ENCODE measurements at regions not wholly inside any gene's neighbourhood (a gene's known extent, or its start where the extent isn't known, plus 50 kb on each side); places are given as distances from the start of the nearest gene placed in this dataset.

DNA sequence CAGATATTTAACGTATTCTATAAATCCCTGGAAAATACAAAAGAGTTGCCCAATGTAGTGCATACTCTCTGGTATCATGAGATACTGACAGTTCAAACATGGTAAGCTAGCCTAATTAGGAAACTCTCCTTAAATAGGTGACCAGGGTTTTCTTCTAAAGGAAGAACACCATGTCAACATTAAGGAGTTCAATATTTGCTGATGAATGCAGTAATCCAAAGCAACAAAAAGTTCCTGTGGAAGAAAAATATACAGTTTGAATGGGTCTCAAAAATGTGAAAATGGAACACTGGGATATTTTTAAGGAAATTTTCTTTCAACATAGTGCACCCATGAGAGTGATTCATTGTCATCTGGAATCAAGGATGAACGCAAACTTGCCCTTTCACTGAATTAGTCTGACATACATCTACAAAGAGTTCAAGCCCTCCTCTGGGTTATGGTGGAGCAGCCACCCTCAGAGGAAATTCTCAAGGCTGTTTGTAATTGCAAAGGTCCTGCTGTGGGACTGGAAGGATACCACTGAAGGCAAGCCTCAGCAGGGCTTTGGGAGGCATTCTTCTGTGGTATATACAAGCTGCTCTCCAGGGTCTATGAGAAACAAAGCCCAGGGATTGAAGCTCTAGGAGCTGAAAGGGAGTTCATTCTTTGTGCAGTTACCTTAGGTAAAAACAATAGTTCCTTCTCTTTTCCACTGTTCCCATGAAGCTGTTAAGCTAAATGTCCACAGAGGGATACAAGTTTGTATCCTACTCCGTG is 700.3 kb downstream of the TUSC7 start:
- TF ChIP-seq, protein P1, sequence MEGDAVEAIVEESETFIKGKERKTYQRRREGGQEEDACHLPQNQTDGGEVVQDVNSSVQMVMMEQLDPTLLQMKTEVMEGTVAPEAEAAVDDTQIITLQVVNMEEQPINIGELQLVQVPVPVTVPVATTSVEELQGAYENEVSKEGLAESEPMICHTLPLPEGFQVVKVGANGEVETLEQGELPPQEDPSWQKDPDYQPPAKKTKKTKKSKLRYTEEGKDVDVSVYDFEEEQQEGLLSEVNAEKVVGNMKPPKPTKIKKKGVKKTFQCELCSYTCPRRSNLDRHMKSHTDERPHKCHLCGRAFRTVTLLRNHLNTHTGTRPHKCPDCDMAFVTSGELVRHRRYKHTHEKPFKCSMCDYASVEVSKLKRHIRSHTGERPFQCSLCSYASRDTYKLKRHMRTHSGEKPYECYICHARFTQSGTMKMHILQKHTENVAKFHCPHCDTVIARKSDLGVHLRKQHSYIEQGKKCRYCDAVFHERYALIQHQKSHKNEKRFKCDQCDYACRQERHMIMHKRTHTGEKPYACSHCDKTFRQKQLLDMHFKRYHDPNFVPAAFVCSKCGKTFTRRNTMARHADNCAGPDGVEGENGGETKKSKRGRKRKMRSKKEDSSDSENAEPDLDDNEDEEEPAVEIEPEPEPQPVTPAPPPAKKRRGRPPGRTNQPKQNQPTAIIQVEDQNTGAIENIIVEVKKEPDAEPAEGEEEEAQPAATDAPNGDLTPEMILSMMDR (IDR thresholded peaks at IDR 0.05; ENCODE audit: low read depth, low read length), result no peak
- no peak overlapping the region for H3K4me3 ChIP-seq (ENCODE audit: low read depth, low read length)

DNA sequence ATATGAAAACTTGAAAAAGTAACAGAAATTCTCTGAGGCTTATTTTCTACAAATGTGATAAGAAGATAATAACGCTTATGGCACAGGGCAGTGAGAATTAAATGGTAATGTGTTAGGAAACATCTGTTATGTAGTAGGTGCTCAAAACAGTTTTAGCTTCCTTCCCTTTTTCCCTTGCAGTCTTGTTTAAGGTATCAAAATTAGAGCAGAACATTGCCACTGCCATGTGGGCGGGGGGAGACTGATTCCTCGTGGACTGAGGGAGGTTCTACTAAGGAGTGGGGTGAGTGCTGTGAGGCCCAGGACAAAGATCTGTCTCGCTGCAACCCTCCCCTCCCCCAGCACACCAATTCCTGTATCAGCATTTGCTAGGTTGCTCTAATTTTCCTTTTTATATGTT is 702.4 kb downstream of the TUSC7 start:
- TF ChIP-seq, protein P1 (IDR thresholded peaks at IDR 0.05; ENCODE audit: low read depth, low read length), result no peak
- H3K4me3 ChIP-seq (ENCODE audit: low read depth, low read length), result no peak overlapping the region

DNA sequence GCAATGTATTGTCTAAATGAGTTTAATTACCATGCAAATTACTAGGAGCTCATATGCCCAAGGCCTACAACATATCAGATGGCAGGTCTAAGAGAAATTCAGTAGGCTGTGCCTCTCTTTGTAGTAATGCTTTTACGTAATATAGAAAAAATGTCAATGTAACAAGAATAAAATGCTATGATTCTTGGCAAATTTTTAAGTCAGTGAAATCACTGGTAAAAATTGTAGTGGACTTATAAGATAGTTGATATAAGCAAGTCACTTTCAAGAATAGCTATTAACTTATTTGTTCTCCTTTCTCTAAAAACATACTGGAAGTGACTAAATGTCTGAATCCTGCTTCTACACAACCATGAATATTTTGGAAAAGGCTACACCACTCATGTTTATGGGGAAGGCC is 707.8 kb downstream of the TUSC7 start:
- TF ChIP-seq, protein P1 (IDR thresholded peaks at IDR 0.05; ENCODE audit: low read depth, low read length), result no peak
- H3K4me3 ChIP-seq (ENCODE audit: low read depth, low read length), result no peak overlapping the region

DNA sequence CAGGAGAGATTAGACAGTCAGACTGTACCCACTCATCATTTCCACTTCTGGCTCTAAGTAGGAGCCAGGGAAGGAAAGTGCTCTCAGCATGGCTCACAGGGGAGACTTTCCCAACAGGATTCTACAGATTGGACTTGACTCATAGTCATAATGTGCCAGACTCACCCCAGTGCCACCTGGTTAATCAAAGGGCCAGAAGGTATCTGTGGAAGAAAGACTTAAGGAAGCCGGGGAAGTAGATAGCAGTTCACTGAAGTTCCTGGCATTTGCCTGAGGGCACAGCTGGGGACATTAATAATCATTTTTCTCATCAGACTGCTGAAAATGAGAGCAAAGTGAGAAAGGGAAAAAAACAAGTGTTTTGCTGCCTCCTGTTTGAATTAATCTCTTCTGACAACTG is 717.5 kb downstream of the TUSC7 start:
- TF ChIP-seq, protein P1 (IDR thresholded peaks at IDR 0.05; ENCODE audit: low read depth, low read length), result no peak
- no peak overlapping the region for H3K4me3 ChIP-seq (ENCODE audit: low read depth, low read length)

DNA sequence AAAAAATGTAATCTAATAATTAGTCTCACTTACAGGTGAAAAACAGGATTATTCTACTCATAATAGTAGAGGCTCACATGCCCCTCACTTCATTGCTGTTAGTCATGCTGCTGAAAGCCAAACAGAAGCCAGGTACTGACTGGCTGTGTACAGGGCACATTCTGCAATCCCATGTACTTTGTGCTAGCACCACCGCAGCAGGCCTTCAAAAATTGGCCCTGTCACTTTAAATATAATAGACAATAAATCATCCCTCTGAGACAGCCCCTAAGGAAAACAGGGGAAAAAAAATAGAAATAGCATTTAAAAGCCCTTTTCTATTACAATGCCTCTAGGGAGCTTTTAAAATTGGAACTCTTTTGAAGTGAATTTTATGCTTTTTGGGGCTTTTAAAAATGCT is 723.8 kb downstream of the TUSC7 start:
- H3K4me3 ChIP-seq (ENCODE audit: low read depth, low read length), result no peak overlapping the region

DNA sequence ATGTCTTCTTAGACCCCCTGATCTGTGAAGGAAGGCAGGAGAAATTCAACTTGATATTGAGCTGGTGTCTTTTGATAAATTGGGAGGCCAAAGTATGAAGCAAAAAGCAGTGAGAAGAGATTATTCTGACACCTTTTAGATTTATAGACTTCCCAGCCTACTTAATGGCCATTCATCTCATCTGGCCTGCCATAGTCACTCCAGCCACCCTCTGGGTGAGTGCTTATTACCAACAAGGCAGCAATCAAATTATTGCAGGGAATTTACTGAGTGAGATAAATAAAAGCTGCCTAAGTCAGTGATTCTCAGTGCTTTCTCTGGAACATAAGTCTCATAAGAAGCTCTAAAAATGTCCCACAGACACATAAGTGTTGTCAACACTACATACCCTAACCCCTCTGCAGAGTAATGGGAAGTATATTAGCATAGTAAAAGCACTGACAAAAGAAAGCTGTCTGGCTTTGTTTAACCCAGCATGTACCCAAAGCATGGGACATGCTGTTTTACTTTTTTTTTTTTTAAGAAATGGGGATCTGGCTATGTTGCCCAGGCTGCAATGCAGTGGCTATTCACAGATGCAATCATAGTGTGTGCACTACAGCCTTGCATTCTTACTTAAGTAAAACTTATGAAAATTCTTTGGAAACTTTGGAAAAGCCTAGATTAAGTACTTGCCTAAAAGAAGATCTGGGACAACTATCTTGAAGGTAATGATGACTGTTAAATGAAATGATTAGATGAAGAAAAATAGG is 725.3 kb downstream of the TUSC7 start:
- no peak overlapping the region for H3K4me3 ChIP-seq (ENCODE audit: low read depth, low read length)
- TF ChIP-seq, protein P1 (IDR thresholded peaks at IDR 0.05; ENCODE audit: low read depth, low read length), result no peak

More for the DNA sequence above, 723.8 kb downstream of the TUSC7 start:
- TF ChIP-seq, protein P1 (IDR thresholded peaks at IDR 0.05; ENCODE audit: low read depth, low read length), result no peak

DNA sequence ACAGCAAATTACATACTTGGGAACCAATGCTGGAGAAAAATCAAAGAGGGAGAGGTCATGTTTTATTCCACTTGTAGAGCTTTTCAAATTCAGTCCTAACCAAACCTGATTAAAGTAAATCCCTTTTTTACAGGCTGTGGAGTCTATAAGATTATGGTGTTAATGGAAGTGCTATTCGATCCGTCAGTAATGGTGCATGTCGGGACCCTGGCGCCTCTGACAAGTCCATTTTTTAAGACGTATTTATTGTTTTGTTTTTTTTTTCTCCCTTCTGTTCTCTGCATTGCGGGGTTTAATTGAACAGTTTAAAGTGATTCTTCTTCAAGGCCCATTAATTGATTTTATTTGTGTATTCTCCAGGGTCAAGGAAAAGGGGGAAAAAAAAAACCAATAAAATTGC is 725.9 kb downstream of the TUSC7 start:
- no peak overlapping the region for H3K4me3 ChIP-seq (ENCODE audit: low read depth, low read length)
- TF ChIP-seq, protein P1 (IDR thresholded peaks at IDR 0.05; ENCODE audit: low read depth, low read length), result no peak

Data from WI38 (cell line).